GM23248 (cell line): ENCODE measurements at regions not wholly inside any gene's neighbourhood (a gene's known extent, or its start where the extent isn't known, plus 50 kb on each side); places are given as distances from the start of the nearest gene placed in this dataset.

Experiments used
- EZH2 ChIP-seq: fragments of 200-600 bp; sonication (generic); IDR thresholded peaks from 2 replicates; pipeline ENCODE4 v1.6.1; 2018; ENCODE audit warnings: antibody characterized with exemption, mild to moderate bottlenecking; ENCODE audit not compliant: insufficient read depth, poor library complexity, severe bottlenecking
- EZH2phosphoT487 ChIP-seq: fragments of 200-600 bp; sonication (generic); IDR thresholded peaks from 2 replicates; pipeline ENCODE4 v1.6.1; 2018; ENCODE audit warnings: antibody characterized with exemption, moderate library complexity, mild to moderate bottlenecking, low read depth; ENCODE audit not compliant: insufficient read depth

DNA sequence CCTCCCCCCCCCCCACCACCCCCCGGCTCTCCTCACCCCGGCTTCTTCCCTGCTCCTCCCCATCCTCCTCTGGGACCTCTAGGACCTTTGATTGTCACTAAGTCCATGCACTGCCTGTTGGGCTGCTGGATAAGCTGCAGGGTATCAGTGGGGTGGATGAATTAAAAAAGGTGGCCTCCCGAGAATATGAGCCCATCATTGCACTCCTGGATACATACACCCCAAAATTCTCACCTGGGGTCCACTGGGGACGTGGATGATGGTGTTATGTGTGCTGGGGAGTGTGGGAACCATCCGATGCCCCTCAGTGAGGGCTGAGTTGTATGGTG is 88.8 kb downstream of the IRF8 start:
- TF ChIP-seq EZH2 (no peak), EZH2phosphoT487 (no peak)
